ENCODE measurements at regions not wholly inside any gene's neighbourhood (a gene's known extent, or its start where the extent isn't known, plus 50 kb on each side); places are given as distances from the start of the nearest gene placed in this dataset.

DNA sequence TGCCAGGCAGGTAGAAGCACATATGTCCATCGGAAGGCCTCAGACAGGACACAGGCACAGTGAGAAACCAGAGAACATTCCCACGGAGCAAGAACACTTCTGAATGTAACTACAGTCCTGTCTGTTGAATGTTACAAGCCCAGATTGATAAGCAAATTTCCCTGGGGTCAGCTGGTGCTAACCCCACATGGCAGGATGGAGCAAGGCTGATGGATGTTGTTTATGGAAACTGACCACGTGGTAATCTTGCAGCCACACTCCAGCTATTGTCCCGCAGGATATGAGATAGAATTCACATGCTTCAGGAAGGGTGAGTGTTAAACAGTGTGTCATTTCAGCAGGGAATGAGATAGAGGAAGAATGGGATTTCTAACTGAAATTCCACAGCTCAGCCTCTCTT is 138.8 kb upstream of the COPS8 start:
- TF ChIP-seq EZH2 (IDR thresholded peaks at IDR 0.05) (no peak), POLR2AphosphoS5 (IDR thresholded peaks at IDR 0.05; ENCODE audit: borderline replicate concordance, low read depth, low read length) (no peak)
